NB4 (cell line): ENCODE measurements at regions not wholly inside any gene's neighbourhood (a gene's known extent, or its start where the extent isn't known, plus 50 kb on each side); places are given as distances from the start of the nearest gene placed in this dataset.

ENCODE experiments used
- DNase-seq: peaks from one replicate; pipeline ENCODE4 v3.0.0; 2010; ENCODE audit warnings: low read depth
- H3K4me3 ChIP-seq: one replicate; pipeline ENCODE4 v1.5.1; 2011; ENCODE audit warnings: mild to moderate bottlenecking, low read depth, low read length, moderate library complexity
- CTCF ChIP-seq: IDR thresholded peaks from one replicate; pipeline ENCODE4 v1.5.1; 2012; ENCODE audit warnings: low read depth, low read length
- MAX ChIP-seq: IDR thresholded peaks from 2 replicates; pipeline ENCODE4 v1.6.1; 2011; ENCODE audit warnings: low read depth, low read length
- MYC ChIP-seq: IDR thresholded peaks from 2 replicates; pipeline ENCODE4 v1.6.1; 2011; ENCODE audit warnings: low read depth, low read length
- POLR2A ChIP-seq: IDR thresholded peaks from 2 replicates; pipeline ENCODE4 v1.6.1; 2011; ENCODE audit warnings: mild to moderate bottlenecking; ENCODE audit not compliant: insufficient read length; ENCODE audit errors: extremely low read depth

- TF ChIP-seq MAX = no peak
- TF ChIP-seq POLR2A = no peak
- TF ChIP-seq CTCF = no peak
- TF ChIP-seq MYC = no peak
- no peak for DNase-seq
- H3K4me3 ChIP-seq = no peak overlapping the region
Measured at GRCh38 chr17:68179926-68180285, 67.9 kb upstream of the AMZ2 start.

- DNase-seq = no peak
- no peak overlapping the region for H3K4me3 ChIP-seq
- no peak for TF ChIP-seq MYC
- no peak for TF ChIP-seq CTCF
- no peak for TF ChIP-seq POLR2A
- no peak for TF ChIP-seq MAX
Measured at GRCh38 chr17:68182011-68182306, 65.9 kb upstream of the AMZ2 start.

GRCh38 chr17:68182940-68183551 lies 64.8 kb upstream of the AMZ2 start:
- H3K4me3 ChIP-seq = no peak overlapping the region
- TF ChIP-seq MYC = no peak
- no peak for TF ChIP-seq POLR2A
- TF ChIP-seq MAX = no peak
- TF ChIP-seq CTCF = no peak
- DNase-seq = no peak

- DNase-seq = no peak
- no peak overlapping the region for H3K4me3 ChIP-seq
- TF ChIP-seq MAX = no peak
- TF ChIP-seq POLR2A = no peak
- no peak for TF ChIP-seq CTCF
- no peak for TF ChIP-seq MYC
Measured at GRCh38 chr17:68184141-68184571, 63.7 kb upstream of the AMZ2 start.

GRCh38 chr17:68184816-68185436 lies 62.9 kb upstream of the AMZ2 start:
- no peak overlapping the region for H3K4me3 ChIP-seq
- TF ChIP-seq MYC = no peak
- no peak for TF ChIP-seq POLR2A
- no peak for TF ChIP-seq CTCF
- no peak for TF ChIP-seq MAX

More at GRCh38 chr17:68184816-68185436, 62.9 kb upstream of the AMZ2 start:
- no peak for DNase-seq
